HepG2 (cell line): ENCODE measurements at regions not wholly inside any gene's neighbourhood (a gene's known extent, or its start where the extent isn't known, plus 50 kb on each side); places are given as distances from the start of the nearest gene placed in this dataset.
A peak's percentile ranks its signal among the peaks of the same experiment; 100 is the strongest.

Experiments
- ATAC-seq: fragments of 200-7000 bp; cut with Tn5 transposase; 3 replicates; pipeline ENCODE4 v1.9.1; 2020; ENCODE audit warnings: mild to moderate bottlenecking, moderate library complexity
- BruUV-seq: library from RNA; stranded (reverse); fragments of 400-500 nt; replicated peaks from 2 replicates; lab custom pipeline; 2021; lab: Mats Ljungman, UMichigan
- CTCF ChIA-PET: fragments of 300-600 bp; formaldehyde crosslinking; extraction: SDS; loops from one replicate; lab custom pipeline; 2021; ENCODE audit warnings: low total read pairs, inconsistent platforms, low intra/inter-chr PET ratio; lab: Yijun Ruan, JAX
- POLR2A ChIA-PET: fragments of 350-600 bp; sonication (Branson Sonifier 250); formaldehyde crosslinking; loops from one replicate; lab custom pipeline; 2020; ENCODE audit warnings: antibody characterized with exemption, inconsistent platforms; lab: Yijun Ruan, JAX
- DNase-seq: peaks from one replicate; pipeline ENCODE4 v3.0.0-alpha.2; 2015; ENCODE audit warnings: low spot score
- FAIRE-seq: peaks from 3 replicates; lab custom pipeline; 2011; peaks lifted over from hg19 to GRCh38; lab: Jason Lieb, UNC
- H2AFZ ChIP-seq: one replicate; pipeline ENCODE4 v1.6.1; 2011; ENCODE audit warnings: low read length, inconsistent platforms
- H3K27ac ChIP-seq: fragments of 300-600 bp; 3 replicates; pipeline ENCODE4 v1.8.0; 2011; ENCODE audit warnings: mixed run types, mild to moderate bottlenecking, mixed read lengths, low read length, inconsistent platforms; ENCODE audit not compliant: insufficient read depth; ENCODE audit errors: extremely low read length
- H3K27me3 ChIP-seq, 2 experiments: fragments of 200-600 bp in 1 of 2; 2 replicates in 1 of 2; 3 replicates in 1 of 2; pipeline versions ENCODE4 v1.6.0 to v1.8.0; 2011; ENCODE audit warnings: low read length in 2 of 2, mild to moderate bottlenecking in 2 of 2, moderate library complexity in 2 of 2, inconsistent platforms in 1 of 2; ENCODE audit not compliant: insufficient read depth in 2 of 2, control insufficient read depth in 1 of 2
- H3K36me3 ChIP-seq, 2 experiments: fragments of 200-600 bp in 1 of 2; replicated peaks in 1 of 2; 2 replicates in 1 of 2; 3 replicates in 1 of 2; pipeline versions ENCODE4 v1.5.1 to v1.8.0; 2011; ENCODE audit warnings: low read length in 2 of 2, inconsistent platforms in 1 of 2; ENCODE audit not compliant: insufficient read depth in 2 of 2, control insufficient read depth in 1 of 2
- H3K4me1 ChIP-seq: 2 replicates; pipeline ENCODE4 v1.5.1; 2012; ENCODE audit warnings: low read length, inconsistent platforms; ENCODE audit not compliant: insufficient read depth
- H3K4me2 ChIP-seq: 2 replicates; pipeline ENCODE4 v1.6.0; 2011; ENCODE audit warnings: low read depth, low read length, inconsistent platforms
- H3K4me3 ChIP-seq, 3 experiments: fragments of 200-600 bp in 1 of 3; sonication (generic), shearing (Covaris generic) in 1 of 3; replicated peaks in 1 of 3; 2 replicates each; pipeline ENCODE4 v1.5.1; 2011 to 2016; ENCODE audit warnings: low read length in 3 of 3, inconsistent platforms in 2 of 3, low read depth in 2 of 3, mild to moderate bottlenecking in 2 of 3, control low read depth in 1 of 3, mixed read lengths in 1 of 3; ENCODE audit not compliant: insufficient read depth in 1 of 3
- H3K79me2 ChIP-seq: one replicate; pipeline ENCODE4 v1.6.1; 2011; ENCODE audit warnings: low read length, inconsistent platforms; ENCODE audit not compliant: insufficient read depth
- H3K9ac ChIP-seq: 2 replicates; pipeline ENCODE4 v1.6.0; 2011; ENCODE audit warnings: mild to moderate bottlenecking, low read depth, low read length, inconsistent platforms; ENCODE audit not compliant: insufficient read depth
- H3K9me3 ChIP-seq: 2 replicates; pipeline ENCODE4 v1.5.1; 2012; ENCODE audit warnings: mild to moderate bottlenecking, low read length
- H4K20me1 ChIP-seq: 2 replicates; pipeline ENCODE4 v1.6.0; 2011; ENCODE audit warnings: inconsistent platforms, mild to moderate bottlenecking, low read length, moderate library complexity; ENCODE audit not compliant: insufficient read depth
- EHMT2 ChIP-seq: fragments of 200-600 bp; sonication (generic); IDR thresholded peaks from 2 replicates; pipeline ENCODE4 v1.7.0; 2017; ENCODE audit warnings: antibody characterized with exemption, low read depth, low read length, borderline replicate concordance
- ETV5 ChIP-seq: IDR thresholded peaks from 2 replicates; pipeline ENCODE4 v1.6.1; 2018; ENCODE audit warnings: missing biosample characterization, missing genetic modification reagents, inconsistent platforms, borderline replicate concordance
- MIER3 ChIP-seq: IDR thresholded peaks from 2 replicates; pipeline ENCODE4 v1.6.1; 2016; ENCODE audit warnings: missing compliant biosample characterization, borderline replicate concordance
- PLRG1 ChIP-seq: fragments of 450-650 bp; conservative IDR thresholded peaks from 2 replicates; pipeline ENCODE4 v1.6.1; 2016
- RARA ChIP-seq: IDR thresholded peaks from 2 replicates; pipeline ENCODE4 v1.6.1; 2016; ENCODE audit warnings: missing genetic modification reagents, missing compliant biosample characterization
- SIN3B ChIP-seq: fragments of 150-350 bp; IDR thresholded peaks from 2 replicates; pipeline ENCODE4 v1.6.1; 2014; ENCODE audit warnings: low read length
- TFE3 ChIP-seq: IDR thresholded peaks from 2 replicates; pipeline ENCODE4 v1.6.1; 2016
- ZBTB43 ChIP-seq: sonication (generic); formaldehyde crosslinking; conservative IDR thresholded peaks from 2 replicates; pipeline ENCODE4 v1.4.0; 2020; ENCODE audit warnings: missing genetic modification reagents
- ZBTB8A ChIP-seq: sonication (generic); formaldehyde crosslinking; IDR thresholded peaks from 2 replicates; pipeline ENCODE4 v1.4.0; 2020; ENCODE audit warnings: mild to moderate bottlenecking, low read depth, missing genetic modification reagents, borderline replicate concordance
- ZEB1 ChIP-seq: IDR thresholded peaks from 2 replicates; pipeline ENCODE4 v1.6.1; 2012; ENCODE audit warnings: mild to moderate bottlenecking, low read depth, inconsistent platforms; ENCODE audit not compliant: insufficient replicate concordance
- ZNF143 ChIP-seq: sonication (generic); formaldehyde crosslinking; IDR thresholded peaks from 2 replicates; pipeline ENCODE4 v1.4.0; 2020; ENCODE audit warnings: missing genetic modification reagents
- ZNF3 ChIP-seq: IDR thresholded peaks from 2 replicates; pipeline ENCODE4 v1.7.0; 2017; ENCODE audit warnings: inconsistent platforms
- ZNF784 ChIP-seq: sonication (generic); formaldehyde crosslinking; IDR thresholded peaks from 2 replicates; pipeline ENCODE4 v1.5.1; 2020; ENCODE audit warnings: missing genetic modification reagents, mild to moderate bottlenecking, borderline replicate concordance
- WGBS: methylation state at CpG from one replicate; pipeline ENCODE4 v1.1.6; 2017; ENCODE audit warnings: low lambda C conversion rate; 5-methylcytosine and 5-hydroxymethylcytosine counted together
- in situ Hi-C: cut with HindIII; loops from 2 replicates; pipeline ENCODE4 v1.10.0; 2017; ENCODE audit warnings: low pct_unique_long_range_greater_than_20kb; ENCODE audit not compliant: extremely low pct_ligation_motif_present
- intact Hi-C: fragments of 100-400 bp; cut with micrococcal nuclease; formaldehyde crosslinking; loops from one replicate; pipeline ENCODE4 v1.10.0; 2022; ENCODE audit not compliant: unreplicated experiment
- TF ChIP-seq, protein P1 (sequence below): IDR thresholded peaks from 2 replicates; pipeline ENCODE4 v1.6.1; 2016; ENCODE audit warnings: low read depth

DNA sequence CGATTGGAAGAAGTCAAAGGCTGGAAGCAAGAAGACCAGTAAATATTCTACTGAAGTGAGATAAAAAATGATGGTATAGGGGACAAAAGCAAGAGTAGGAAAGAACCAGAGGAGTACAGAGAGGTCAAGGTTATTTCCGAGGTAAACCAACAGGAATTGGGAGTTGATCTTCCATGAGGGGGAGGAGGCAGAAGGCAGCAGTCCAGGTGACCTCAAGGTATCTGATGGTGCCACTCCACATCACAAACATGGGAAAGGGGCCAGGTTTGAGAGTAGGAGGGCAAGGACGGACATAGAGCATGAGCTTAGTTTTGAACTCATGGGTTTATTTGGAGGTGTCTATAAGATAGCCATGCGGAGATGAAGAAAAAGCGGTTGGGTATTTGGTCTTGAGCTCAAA is 79.4 kb upstream of the CDYL2 start:
- WGBS: 40% methylated on average over 5 of the region's 5 CpGs
- FAIRE-seq (no peak), ATAC-seq (no peak)

More for the DNA sequence above, 79.4 kb upstream of the CDYL2 start:
- no peak overlapping the region for H3K9ac ChIP-seq
- 0 out of 2 replicates have a peak overlapping the region, but pooled peaks have one; percentile 5 for H3K4me2 ChIP-seq
- POLR2A ChIA-PET: no interaction called here
- H3K4me1 ChIP-seq: peaks cover 29% of the 10 kb centered on the region
- no peak overlapping the region for H2AFZ ChIP-seq
- intact Hi-C loops (no loop called here), in situ Hi-C loops (no loop called here)
- BruUV-seq: no TSS peak
- no peak overlapping the region for H3K27ac ChIP-seq
- H3K27me3 ChIP-seq: no peaks in the 10 kb centered on the region
- no peaks in the 10 kb centered on the region for H4K20me1 ChIP-seq
- TF ChIP-seq, protein P1, sequence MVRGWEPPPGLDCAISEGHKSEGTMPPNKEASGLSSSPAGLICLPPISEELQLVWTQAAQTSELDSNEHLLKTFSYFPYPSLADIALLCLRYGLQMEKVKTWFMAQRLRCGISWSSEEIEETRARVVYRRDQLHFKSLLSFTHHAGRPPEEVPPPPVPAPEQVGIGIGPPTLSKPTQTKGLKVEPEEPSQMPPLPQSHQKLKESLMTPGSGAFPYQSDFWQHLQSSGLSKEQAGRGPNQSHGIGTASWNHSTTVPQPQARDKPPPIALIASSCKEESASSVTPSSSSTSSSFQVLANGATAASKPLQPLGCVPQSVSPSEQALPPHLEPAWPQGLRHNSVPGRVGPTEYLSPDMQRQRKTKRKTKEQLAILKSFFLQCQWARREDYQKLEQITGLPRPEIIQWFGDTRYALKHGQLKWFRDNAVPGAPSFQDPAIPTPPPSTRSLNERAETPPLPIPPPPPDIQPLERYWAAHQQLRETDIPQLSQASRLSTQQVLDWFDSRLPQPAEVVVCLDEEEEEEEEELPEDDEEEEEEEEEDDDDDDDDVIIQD (CRISPR knock-in tag): no peak
- TF ChIP-seq ETV5 (CRISPR knock-in tag) (no peak), TFE3 (CRISPR knock-in tag) (no peak), ZBTB43 (CRISPR knock-in tag) (no peak), RARA (CRISPR knock-in tag) (0 out of 2 replicates have a peak, but pooled peaks have one; percentile 22), EHMT2 (0 out of 2 replicates have a peak, but pooled peaks have one; percentile 2), SIN3B (no peak), ZNF143 (no peak), ZNF784 (CRISPR knock-in tag) (no peak), MIER3 (no peak), ZBTB8A (no peak), PLRG1 (no peak), ZEB1 (no peak), ZNF3 (CRISPR knock-in tag) (no peak)
- no peaks in the 10 kb centered on the region for H3K36me3 ChIP-seq
- no peaks in the 10 kb centered on the region for H3K79me2 ChIP-seq
- DNase-seq: no peak
- CTCF ChIA-PET: no interaction called here
- no peaks in the 10 kb centered on the region for H3K9me3 ChIP-seq
- no peak overlapping the region for H3K4me3 ChIP-seq
